Heart left ventricle (tissue), 13 donors: ENCODE measurements at regions not wholly inside any gene's neighbourhood (a gene's known extent, or its start where the extent isn't known, plus 50 kb on each side); places are given as distances from the start of the nearest gene placed in this dataset.

Source experiments
- CTCF ChIP-seq, 12 donors: fragments of 200-600 bp; sonication (generic) in 4 of 12; IDR thresholded peaks; one replicate each; pipeline versions ENCODE4 v1.5.0 to v1.8.0; 2018 to 2022; ENCODE audit warnings: antibody characterized with exemption in 12 of 12, mild to moderate bottlenecking in 5 of 12
- POLR2A ChIP-seq, 2 donors: fragments of 450-650 bp; IDR thresholded peaks; one replicate each; pipeline ENCODE4 v1.6.1; 2017; ENCODE audit warnings: antibody characterized with exemption in 2 of 2, mild to moderate bottlenecking in 2 of 2, moderate library complexity in 2 of 2
- donor health status: ischemic (EF 13 %, LVEDD 7.1; RV severe dilation, severe dysfunction).
- donor health status: DM: no; HTN: yes; CAD: no.
- donor health status: DM: no; HTN: no; CAD: no.
- donor health status: ischemic (EF 25% LVEDD 6.9; RV normal size, moderate dysfunction).
- donor health status: ischemic (EF 25% LVEDD 5.7; RV mildly dilated, moderate dysfunction).
- donor health status: ischemic (EF 35%, LVEDD 5.7; RV mildly dilated, moderate dysfunction).
- donor health status: nonischemic (EF 11% LVEDD 7.7; RV severe dilation, severe dysfunction).
- donor health status: DM: yes; HTN: yes; CAD: no.
- donor health status: PGD.
- donor health status: ischemic (EF 29% LVEDD 5.4; RV normal size, mild dysfunction).
- donor health status: nonischemic (EF 23%, LVEDD 6.1; RV moderate dilation, normal function).

GRCh38 chrX:88660836-88661235 lies 86.2 kb upstream of the CPXCR1 start:
- no peak for TF ChIP-seq POLR2A (IDR thresholded peaks at IDR 0.05)
- no peak for TF ChIP-seq CTCF (IDR thresholded peaks at IDR 0.05)
